Heart right ventricle (tissue), 16 donors: ENCODE measurements at regions not wholly inside any gene's neighbourhood (a gene's known extent, or its start where the extent isn't known, plus 50 kb on each side); places are given as distances from the start of the nearest gene placed in this dataset.
"Not testable (repeated sequence)": the region's sequence is repeated elsewhere in the genome, so short reads cannot be mapped to it uniquely, and the experiment has no call there.

Experiments
- ATAC-seq, 8 donors: fragments of 200-7000 bp; cut with Tn5 transposase; one replicate each; pipeline ENCODE4 v1.9.1; 2020; ENCODE audit warnings: mild to moderate bottlenecking in 8 of 8, moderate library complexity in 8 of 8, moderate number of reproducible peaks in 1 of 8
- DNase-seq, 2 donors: peaks; one replicate each; pipeline ENCODE4 v3.0.0-alpha.2; 2020
- H3K27ac ChIP-seq, 10 donors: fragments of 200-600 bp; sonication (generic) in 2 of 10; one replicate each; pipeline versions ENCODE4 v1.5.0 to v1.8.0; 2020 to 2022; ENCODE audit warnings: mild to moderate bottlenecking in 3 of 10
- H3K27me3 ChIP-seq, 7 donors: fragments of 200-600 bp; one replicate each; pipeline ENCODE4 v1.8.0; 2021 to 2022; ENCODE audit warnings: mild to moderate bottlenecking in 2 of 7
- H3K36me3 ChIP-seq, 9 donors: fragments of 200-600 bp; sonication (generic) in 1 of 9; one replicate each; pipeline versions ENCODE4 v1.5.0 to v1.8.0; 2020 to 2022; ENCODE audit warnings: mild to moderate bottlenecking in 2 of 9
- H3K4me1 ChIP-seq, 9 donors: fragments of 200-600 bp; sonication (generic) in 1 of 9; one replicate each; pipeline versions ENCODE4 v1.5.0 to v1.8.0; 2020 to 2022; ENCODE audit warnings: mild to moderate bottlenecking in 4 of 9
- H3K4me3 ChIP-seq, 10 donors: fragments of 200-600 bp; sonication (generic) in 2 of 10; one replicate each; pipeline versions ENCODE4 v1.5.0 to v1.8.0; 2020 to 2022; ENCODE audit warnings: mild to moderate bottlenecking in 7 of 10, moderate library complexity in 2 of 10
- H3K9me3 ChIP-seq, 11 donors: fragments of 200-600 bp in 10 of 11; sonication (generic) in 2 of 11; one replicate each; pipeline versions ENCODE4 v1.5.0 to v1.8.0; 2013 to 2022; ENCODE audit warnings: mild to moderate bottlenecking in 2 of 11, control low read depth in 1 of 11, moderate library complexity in 1 of 11
- WGBS, 2 donors: extraction: QIAGEN DNeasy Blood & Tissue Kit; methylation state at CpG; one replicate each; pipeline ENCODE4 v1.1.7; 2013; ENCODE audit warnings: inconsistent platforms in 1 of 2; 5-methylcytosine and 5-hydroxymethylcytosine counted together
- intact Hi-C, 10 donors: fragments of 100-400 bp; cut with DNase I; formaldehyde crosslinking; loops; one replicate each; pipeline versions ENCODE4 v1.11.1 to v1.14.2; 2022
- TF ChIP-seq, protein P1 (sequence below), 9 donors: fragments of 200-600 bp; sonication (generic) in 2 of 9; IDR thresholded peaks; one replicate each; pipeline versions ENCODE4 v1.5.0 to v1.8.0; 2021 to 2022; ENCODE audit warnings: antibody characterized with exemption in 9 of 9, mild to moderate bottlenecking in 5 of 9, moderate library complexity in 1 of 9
- donor health status: Arrhythmogenic right ventricular cardiomyopathy.
- donor health status: ischemic (EF 13 %, LVEDD 7.1; RV severe dilation, severe dysfunction).
- donor health status: healthy with polysubstance abuse.
- donor health status: DM: no; HTN: yes; CAD: no.
- donor health status: DM: no; HTN: no; CAD: no.
- donor health status: ischemic (EF 25% LVEDD 6.9; RV normal size, moderate dysfunction).
- donor health status: ischemic (EF 25% LVEDD 5.7; RV mildly dilated, moderate dysfunction).
- donor health status: healthy.
- donor health status: DM: yes; HTN: yes; CAD: no.
- donor health status: Ischemic cardiomyopathy.
- donor health status: ischemic (EF 35%, LVEDD 5.7; RV mildly dilated, moderate dysfunction).
- donor health status: nonischemic (EF 11% LVEDD 7.7; RV severe dilation, severe dysfunction).
- donor health status: DM: yes; HTN: yes; CAD: no.
- donor health status: PGD.
- donor health status: ischemic (EF 29% LVEDD 5.4; RV normal size, mild dysfunction).
- donor health status: nonischemic (EF 23%, LVEDD 6.1; RV moderate dilation, normal function).

DNA sequence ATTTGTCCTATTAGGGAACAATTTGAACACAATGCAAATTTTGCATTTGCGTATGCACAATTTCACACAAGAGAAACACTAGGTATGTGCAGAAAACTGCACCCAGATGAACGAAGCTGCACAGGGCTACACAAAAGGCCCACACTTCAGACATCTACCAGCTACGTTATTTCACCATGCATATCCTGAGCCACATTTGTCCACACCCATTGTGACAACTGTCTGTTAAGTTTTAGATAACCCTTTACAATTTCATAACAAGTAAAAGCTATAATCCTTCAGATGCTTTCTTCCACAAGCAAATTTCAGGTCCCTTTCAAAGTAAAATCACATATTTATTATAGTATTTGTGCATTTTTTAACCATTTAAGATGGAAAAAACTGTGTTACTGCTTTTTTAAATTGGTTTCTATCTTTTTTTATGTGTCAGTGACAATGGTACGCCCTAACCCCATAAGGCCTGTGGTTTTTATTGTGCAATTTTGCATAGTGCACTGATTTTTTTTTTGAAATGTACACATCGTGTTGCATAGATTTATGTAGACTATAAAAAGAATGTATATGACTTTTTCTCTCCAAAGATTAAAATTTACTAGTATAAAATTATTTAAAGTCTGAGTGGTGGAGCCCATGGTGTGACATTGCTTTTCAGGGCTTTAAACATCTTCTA is 87.8 kb upstream of the BTG1 start:
- intact Hi-C loops: no loop called here
- ATAC-seq (no peak), DNase-seq (no peak)
- Histone ChIP-seq H3K27ac (peak overlapping the region in 1 of 10 donors; percentile 37), H3K9me3 (no peaks in the 10 kb centered on the region), H3K36me3 (no peaks in the 10 kb centered on the region), H3K27me3 (no peaks in the 10 kb centered on the region), H3K4me1 (peaks cover 0 to 31% (median 0%) of the 10 kb centered on the region in 9 donors), H3K4me3 (no peak overlapping the region)
- TF ChIP-seq, protein P1, sequence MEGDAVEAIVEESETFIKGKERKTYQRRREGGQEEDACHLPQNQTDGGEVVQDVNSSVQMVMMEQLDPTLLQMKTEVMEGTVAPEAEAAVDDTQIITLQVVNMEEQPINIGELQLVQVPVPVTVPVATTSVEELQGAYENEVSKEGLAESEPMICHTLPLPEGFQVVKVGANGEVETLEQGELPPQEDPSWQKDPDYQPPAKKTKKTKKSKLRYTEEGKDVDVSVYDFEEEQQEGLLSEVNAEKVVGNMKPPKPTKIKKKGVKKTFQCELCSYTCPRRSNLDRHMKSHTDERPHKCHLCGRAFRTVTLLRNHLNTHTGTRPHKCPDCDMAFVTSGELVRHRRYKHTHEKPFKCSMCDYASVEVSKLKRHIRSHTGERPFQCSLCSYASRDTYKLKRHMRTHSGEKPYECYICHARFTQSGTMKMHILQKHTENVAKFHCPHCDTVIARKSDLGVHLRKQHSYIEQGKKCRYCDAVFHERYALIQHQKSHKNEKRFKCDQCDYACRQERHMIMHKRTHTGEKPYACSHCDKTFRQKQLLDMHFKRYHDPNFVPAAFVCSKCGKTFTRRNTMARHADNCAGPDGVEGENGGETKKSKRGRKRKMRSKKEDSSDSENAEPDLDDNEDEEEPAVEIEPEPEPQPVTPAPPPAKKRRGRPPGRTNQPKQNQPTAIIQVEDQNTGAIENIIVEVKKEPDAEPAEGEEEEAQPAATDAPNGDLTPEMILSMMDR (IDR thresholded peaks at IDR 0.05): no peak
- 78 to 91% methylated on average over 5 of the region's 5 CpGs for WGBS, 2 donors

DNA sequence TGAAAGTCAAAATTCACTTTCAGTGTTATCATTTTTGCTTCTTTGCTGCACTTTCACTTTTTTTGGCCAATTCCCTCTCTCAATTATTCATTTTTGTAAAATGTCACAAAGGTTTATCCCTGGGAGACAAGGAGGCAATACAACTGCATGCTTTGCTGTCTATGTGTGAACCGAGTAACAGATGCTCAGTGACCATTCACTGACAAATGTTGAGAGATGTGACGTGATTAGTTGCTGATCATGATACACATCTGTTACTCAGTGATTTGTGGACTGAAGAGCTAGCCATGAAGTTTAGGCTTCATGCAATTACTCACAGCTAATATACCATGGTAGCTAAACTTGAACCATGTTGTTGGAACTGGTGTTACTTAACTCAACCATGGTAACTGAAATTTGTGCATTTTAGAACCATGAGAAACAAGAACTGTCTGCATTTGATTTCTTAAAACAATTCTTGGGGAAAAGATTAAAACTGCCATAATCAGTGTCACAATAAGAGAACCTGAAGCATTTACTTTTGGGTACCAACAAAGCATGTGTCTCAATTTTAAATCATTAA is 86.8 kb upstream of the BTG1 start:
- H3K4me3 ChIP-seq, H3K36me3 ChIP-seq, intact Hi-C loops, DNase-seq, H3K27me3 ChIP-seq, H3K9me3 ChIP-seq: not testable (repeated sequence)
- ATAC-seq: peak in 4 of 8 donors; percentile 42 to 73 (median 50)
- WGBS, 2 donors: 57% methylated on average over 1 of the region's 2 CpGs; no CpG with 5 or more reads in 1 of the 2 donors
- Histone ChIP-seq H3K4me1 (peaks cover 0 to 31% (median 0%) of the 10 kb centered on the region in 9 donors), H3K27ac (peak overlapping the region in 1 of 10 donors; percentile 21)

DNA sequence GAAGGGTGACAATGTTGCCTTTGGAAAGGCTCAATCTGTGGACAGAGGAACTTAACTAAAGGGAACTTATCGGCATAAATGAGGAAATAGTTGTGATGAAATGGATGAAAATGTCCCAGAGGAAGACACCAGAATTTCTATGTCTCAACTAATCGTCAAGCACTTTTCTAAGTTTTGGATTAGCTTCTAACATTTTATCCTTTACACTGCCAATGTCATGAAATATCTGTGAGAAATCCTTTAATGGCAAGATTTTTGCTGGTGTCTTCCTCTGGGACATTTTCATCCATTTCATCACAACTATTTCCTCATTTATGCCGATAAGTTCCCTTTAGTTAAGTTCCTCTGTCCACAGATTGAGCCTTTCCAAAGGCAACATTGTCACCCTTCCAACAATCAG is 86.3 kb upstream of the BTG1 start:
- 63% methylated on average over 3 of the region's 3 CpGs for WGBS, 2 donors
- peak overlapping the region in 1 of 10 donors; percentile 74 for H3K27ac ChIP-seq
- ATAC-seq: peak; percentile 34 to 82 (median 61)
- H3K4me3 ChIP-seq, H3K9me3 ChIP-seq, H3K27me3 ChIP-seq, intact Hi-C loops, H3K36me3 ChIP-seq, DNase-seq: not testable (repeated sequence)
- peaks cover 0 to 31% (median 0%) of the 10 kb centered on the region in 9 donors for H3K4me1 ChIP-seq

DNA sequence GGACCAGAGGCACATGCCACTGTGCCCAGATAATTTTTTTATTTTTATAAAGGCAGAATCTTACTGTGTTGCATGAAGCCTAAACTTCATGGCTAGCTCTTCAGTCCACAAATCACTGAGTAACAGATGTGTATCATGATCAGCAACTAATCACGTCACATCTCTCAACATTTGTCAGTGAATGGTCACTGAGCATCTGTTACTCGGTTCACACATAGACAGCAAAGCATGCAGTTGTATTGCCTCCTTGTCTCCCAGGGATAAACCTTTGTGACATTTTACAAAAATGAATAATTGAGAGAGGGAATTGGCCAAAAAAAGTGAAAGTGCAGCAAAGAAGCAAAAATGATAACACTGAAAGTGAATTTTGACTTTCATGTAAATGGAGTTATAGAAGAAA is 85.9 kb upstream of the BTG1 start:
- H3K27ac ChIP-seq: peak overlapping the region in 1 of 10 donors; percentile 60
- H3K4me1 ChIP-seq: peaks cover 0 to 31% (median 0%) of the 10 kb centered on the region in 9 donors
- H3K9me3 ChIP-seq, intact Hi-C loops, H3K4me3 ChIP-seq, DNase-seq, H3K36me3 ChIP-seq, H3K27me3 ChIP-seq: not testable (repeated sequence)
- ATAC-seq: peak in 2 of 8 donors; percentile 42 to 64
- 92 to 100% methylated on average over 1 of the region's 2 CpGs for WGBS, 2 donors

DNA sequence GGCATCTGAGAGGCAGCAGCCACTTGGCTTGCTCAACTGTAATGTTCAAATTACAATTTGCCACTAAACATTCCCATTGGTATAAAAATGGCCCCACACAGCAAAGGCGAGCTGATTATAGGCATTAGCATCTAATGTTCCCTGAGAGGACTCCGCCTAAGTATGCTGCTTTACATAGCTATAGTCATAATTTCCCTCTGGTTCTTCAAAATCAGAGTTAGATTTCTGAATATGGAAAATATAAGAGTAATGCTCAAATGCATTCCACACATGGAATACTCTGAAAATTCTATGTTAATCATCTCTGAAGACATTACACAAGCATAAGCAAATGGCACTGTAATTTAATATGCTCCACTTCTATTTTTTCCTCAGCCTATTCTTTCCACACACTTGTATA is 83.7 kb upstream of the BTG1 start:
- H3K9me3 ChIP-seq: no peaks in the 10 kb centered on the region

More for the DNA sequence above, 83.7 kb upstream of the BTG1 start:
- Histone ChIP-seq H3K27me3 (no peaks in the 10 kb centered on the region), H3K4me3 (no peak overlapping the region), H3K36me3 (no peaks in the 10 kb centered on the region), H3K4me1 (peaks cover 0 to 31% (median 5%) of the 10 kb centered on the region in 9 donors), H3K27ac (no peak overlapping the region)
- intact Hi-C loops: loop anchor here in 2 of 10 donors (5.0 to 10.0 kb wide), 2 partner anchors 65 to 82 kb away; partner anchors contain the start of gene BTG1 (in 1 of the 2)
- ATAC-seq (no peak), DNase-seq (no peak)
- TF ChIP-seq, protein P1 (IDR thresholded peaks at IDR 0.05): no peak
- WGBS, 2 donors: 98 to 99% methylated on average over 2 of the region's 2 CpGs
